Superior temporal gyrus (tissue), 1 donor: ENCODE measurements at regions not wholly inside any gene's neighbourhood (a gene's known extent, or its start where the extent isn't known, plus 50 kb on each side); places are given as distances from the start of the nearest gene placed in this dataset.

Source experiments
- DNase-seq: peaks from one replicate; pipeline ENCODE4 v3.0.0-alpha.2; 2016; ENCODE audit errors: extremely low spot score

GRCh38 chr2:212618636-212619035 lies 80.0 kb upstream of the ERBB4 start:
- DNase-seq, result no peak

GRCh38 chr2:212610872-212611425 lies 72.3 kb upstream of the ERBB4 start:
- no peak for DNase-seq

- no peak for DNase-seq
These were observed 70.9 kb upstream of the ERBB4 start for GRCh38 chr2:212609479-212609878.

- DNase-seq, result no peak
These were observed 68.5 kb upstream of the ERBB4 start for GRCh38 chr2:212607080-212607479.

GRCh38 chr2:212606232-212606631 lies 67.6 kb upstream of the ERBB4 start:
- DNase-seq, result no peak

- no peak for DNase-seq
These were observed 58.1 kb upstream of the ERBB4 start for GRCh38 chr2:212596688-212597087.

- no peak for DNase-seq
These were observed 57.7 kb upstream of the ERBB4 start for GRCh38 chr2:212596276-212596675.

GRCh38 chr2:212595036-212595654 lies 56.5 kb upstream of the ERBB4 start:
- no peak for DNase-seq

GRCh38 chr2:212592695-212593094 lies 54.1 kb upstream of the ERBB4 start:
- no peak for DNase-seq
